Tibial nerve (tissue), 4 donors: ENCODE measurements at regions not wholly inside any gene's neighbourhood (a gene's known extent, or its start where the extent isn't known, plus 50 kb on each side); places are given as distances from the start of the nearest gene placed in this dataset.

Experiments used
- EP300 ChIP-seq, 2 donors: sonication (generic); formaldehyde crosslinking; IDR thresholded peaks; one replicate each; pipeline ENCODE4 v1.6.1; 2017; ENCODE audit warnings: antibody characterized with exemption in 2 of 2, mild to moderate bottlenecking in 1 of 2
- POLR2A ChIP-seq, 2 donors: fragments of 450-650 bp; IDR thresholded peaks; one replicate each; pipeline ENCODE4 v1.6.1; 2017; ENCODE audit warnings: antibody characterized with exemption in 2 of 2, mild to moderate bottlenecking in 2 of 2, moderate library complexity in 2 of 2
- TF ChIP-seq, protein P1 (sequence below), 5 experiments: fragments of 200-600 bp in 3 of 5; fragments of 450-650 bp in 2 of 5; sonication (generic) in 3 of 5; IDR thresholded peaks; one replicate each; pipeline ENCODE4 v1.5.1; 2016 to 2019; ENCODE audit warnings: antibody characterized with exemption in 5 of 5, mild to moderate bottlenecking in 3 of 5, moderate library complexity in 2 of 5

DNA sequence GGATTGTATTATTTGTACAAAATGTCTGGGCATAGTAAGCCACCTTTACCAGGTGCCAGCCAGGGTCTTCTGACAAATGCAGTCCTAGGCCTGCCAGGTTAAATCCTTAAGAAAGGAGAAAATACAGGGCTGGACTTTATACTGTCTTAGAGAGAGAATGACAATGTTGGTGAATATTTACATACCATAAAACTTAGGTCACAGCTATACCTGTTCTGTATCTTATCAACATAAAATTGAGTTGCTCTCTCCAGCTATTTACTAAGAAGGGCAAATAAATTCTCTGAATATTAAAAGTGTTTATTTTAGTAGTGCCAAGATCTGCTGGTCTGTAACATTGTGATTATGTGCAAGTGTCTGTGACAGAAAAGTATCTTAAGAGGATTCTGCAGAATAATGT is 971.1 kb downstream of the AACS start:
- TF ChIP-seq POLR2A (IDR thresholded peaks at IDR 0.05) (no peak), EP300 (IDR thresholded peaks at IDR 0.05) (no peak)
- TF ChIP-seq, protein P1, sequence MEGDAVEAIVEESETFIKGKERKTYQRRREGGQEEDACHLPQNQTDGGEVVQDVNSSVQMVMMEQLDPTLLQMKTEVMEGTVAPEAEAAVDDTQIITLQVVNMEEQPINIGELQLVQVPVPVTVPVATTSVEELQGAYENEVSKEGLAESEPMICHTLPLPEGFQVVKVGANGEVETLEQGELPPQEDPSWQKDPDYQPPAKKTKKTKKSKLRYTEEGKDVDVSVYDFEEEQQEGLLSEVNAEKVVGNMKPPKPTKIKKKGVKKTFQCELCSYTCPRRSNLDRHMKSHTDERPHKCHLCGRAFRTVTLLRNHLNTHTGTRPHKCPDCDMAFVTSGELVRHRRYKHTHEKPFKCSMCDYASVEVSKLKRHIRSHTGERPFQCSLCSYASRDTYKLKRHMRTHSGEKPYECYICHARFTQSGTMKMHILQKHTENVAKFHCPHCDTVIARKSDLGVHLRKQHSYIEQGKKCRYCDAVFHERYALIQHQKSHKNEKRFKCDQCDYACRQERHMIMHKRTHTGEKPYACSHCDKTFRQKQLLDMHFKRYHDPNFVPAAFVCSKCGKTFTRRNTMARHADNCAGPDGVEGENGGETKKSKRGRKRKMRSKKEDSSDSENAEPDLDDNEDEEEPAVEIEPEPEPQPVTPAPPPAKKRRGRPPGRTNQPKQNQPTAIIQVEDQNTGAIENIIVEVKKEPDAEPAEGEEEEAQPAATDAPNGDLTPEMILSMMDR (IDR thresholded peaks at IDR 0.05) = no peak
